ENCODE measurements at regions not wholly inside any gene's neighbourhood (a gene's known extent, or its start where the extent isn't known, plus 50 kb on each side); places are given as distances from the start of the nearest gene placed in this dataset.
"Not testable (repeated sequence)": the region's sequence is repeated elsewhere in the genome, so short reads cannot be mapped to it uniquely, and the experiment has no call there.

DNA sequence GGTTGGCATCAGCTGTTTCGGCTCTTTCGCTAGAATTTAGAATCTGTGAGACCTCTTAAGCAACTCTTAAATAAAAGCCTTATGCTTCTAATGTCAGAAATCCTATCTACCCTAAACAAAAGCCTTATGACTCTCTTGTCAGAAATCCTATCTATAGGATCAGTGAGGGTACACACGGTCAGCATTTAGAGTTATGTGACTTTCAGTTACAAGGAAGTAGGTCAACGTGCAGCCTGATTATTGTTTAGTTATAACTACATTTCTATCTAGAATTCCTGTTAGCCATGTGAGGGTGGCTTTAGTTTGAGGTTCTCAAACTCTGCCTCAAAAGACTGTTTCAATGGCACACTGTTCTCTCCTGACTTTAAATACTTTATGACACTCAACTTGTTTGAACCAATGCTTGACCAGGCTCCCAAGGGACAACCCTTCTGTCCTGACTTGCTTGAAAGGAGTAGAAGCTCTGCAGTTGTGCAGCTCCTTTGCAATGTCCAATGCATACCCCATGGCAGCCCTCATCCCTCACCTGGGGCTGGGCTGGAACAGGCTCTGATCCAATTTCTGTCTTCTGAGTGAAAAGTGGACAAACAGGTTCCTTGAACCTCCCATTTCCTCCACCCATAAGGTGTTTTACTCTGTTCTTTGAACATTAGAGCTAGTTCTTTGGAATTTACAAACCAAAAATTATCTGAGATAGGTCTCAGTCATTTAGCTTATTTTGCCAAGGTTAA, 251.6 kb upstream of the PIK3R1 start:
- Mint-ChIP-seq H3K36me3 (no peaks in the 10 kb centered on the region), H3K9me3 (no peaks in the 10 kb centered on the region), H3K27ac (no peak overlapping the region)
- ATAC-seq (no peak), DNase-seq (ENCODE audit: low spot score in 2 of 2) (no peak)

DNA sequence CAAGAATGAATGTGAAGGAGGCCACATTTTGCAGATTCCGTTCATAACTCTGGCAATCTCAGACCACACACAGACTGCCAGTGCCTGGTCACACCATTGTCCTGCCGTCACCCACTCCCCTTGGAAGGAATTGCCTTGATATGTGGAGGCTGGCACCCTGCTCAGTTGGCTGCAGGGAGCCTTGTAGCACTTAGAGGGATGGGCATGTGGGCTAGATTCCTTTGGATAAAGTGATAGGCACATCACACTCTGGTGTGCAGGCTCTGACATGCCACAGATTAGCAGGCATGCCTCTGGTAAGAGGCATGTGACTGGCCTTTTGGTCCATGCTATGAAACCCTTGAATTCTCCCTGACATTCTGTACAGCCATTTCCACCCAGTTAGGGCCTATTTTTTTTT, 254.6 kb upstream of the PIK3R1 start:
- no peaks in the 10 kb centered on the region for H3K36me3 Mint-ChIP-seq
- no peak overlapping the region for H3K27ac Mint-ChIP-seq
- ATAC-seq (no peak), DNase-seq (ENCODE audit: low spot score in 2 of 2) (no peak)
- H3K9me3 Mint-ChIP-seq = no peaks in the 10 kb centered on the region

DNA sequence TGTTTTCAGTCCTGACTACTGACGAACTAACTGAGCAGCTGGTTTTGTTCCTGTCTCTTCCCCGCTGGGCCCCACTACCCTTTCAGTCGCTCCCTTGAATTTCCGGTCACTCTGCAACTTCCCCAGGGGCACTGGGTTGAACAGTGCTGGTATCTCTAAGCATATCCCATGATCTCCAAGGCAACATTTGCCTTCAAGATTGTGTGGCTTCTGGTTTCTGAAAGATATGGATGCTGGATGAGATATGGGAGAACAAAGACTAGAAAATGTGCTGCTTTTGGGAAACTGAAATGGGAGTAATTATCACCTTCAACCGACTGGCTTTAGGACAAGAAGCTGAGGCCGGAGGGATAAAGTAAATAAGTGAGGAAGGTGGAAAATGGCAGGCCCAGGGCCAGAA, 258.2 kb upstream of the PIK3R1 start:
- ATAC-seq (no peak), DNase-seq (ENCODE audit: low spot score in 2 of 2) (no peak)
- Mint-ChIP-seq H3K36me3 (no peaks in the 10 kb centered on the region), H3K9me3 (no peaks in the 10 kb centered on the region), H3K27ac (no peak overlapping the region)

DNA sequence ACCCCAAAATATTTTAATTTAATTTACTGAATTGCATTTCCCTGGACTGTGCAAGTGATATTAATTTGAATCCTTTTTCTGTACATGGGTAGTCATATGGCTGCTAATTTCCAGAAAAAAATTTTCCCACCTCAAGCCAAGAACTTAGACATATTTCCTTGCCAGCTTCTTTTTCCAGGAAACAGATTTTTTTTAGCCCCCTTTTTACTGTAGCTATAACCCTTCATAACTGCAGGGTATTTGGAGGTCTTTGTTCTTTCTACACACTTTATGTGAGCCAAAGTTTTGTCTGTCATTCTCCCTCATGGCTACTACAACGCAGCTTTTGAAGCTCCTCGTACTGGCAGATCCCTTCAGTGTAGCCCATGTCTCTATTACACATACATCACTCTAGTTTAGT, 261.2 kb upstream of the PIK3R1 start:
- DNase-seq (ENCODE audit: low spot score in 2 of 2) = no peak
- Mint-ChIP-seq H3K36me3 (no peaks in the 10 kb centered on the region), H3K9me3 (no peaks in the 10 kb centered on the region), H3K27ac (no peak overlapping the region)
- no peak for ATAC-seq

DNA sequence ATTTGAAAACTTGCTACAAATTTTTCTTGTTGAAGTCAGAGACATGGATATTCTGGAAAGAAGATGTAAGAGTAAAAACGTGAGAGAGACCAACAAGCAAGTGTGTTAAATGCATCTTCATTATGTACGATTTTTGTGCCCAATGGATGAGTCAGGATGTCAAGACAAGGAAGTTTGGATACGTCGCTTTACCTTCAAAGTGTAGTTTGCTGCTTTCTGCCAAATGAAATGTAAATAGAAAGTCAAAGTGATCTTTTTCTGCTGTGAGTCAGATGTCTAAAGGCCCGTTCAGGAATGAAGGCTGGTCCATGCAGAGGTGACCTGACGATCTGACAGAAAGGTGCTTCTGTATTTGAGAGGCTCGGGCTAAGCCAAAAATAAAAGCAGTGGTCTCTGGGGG, 273.1 kb upstream of the PIK3R1 start:
- ATAC-seq (no peak), DNase-seq (ENCODE audit: low spot score in 2 of 2) (no peak)
- H3K9me3 Mint-ChIP-seq = no peaks in the 10 kb centered on the region
- H3K36me3 Mint-ChIP-seq = no peaks in the 10 kb centered on the region
- no peak overlapping the region for H3K27ac Mint-ChIP-seq

DNA sequence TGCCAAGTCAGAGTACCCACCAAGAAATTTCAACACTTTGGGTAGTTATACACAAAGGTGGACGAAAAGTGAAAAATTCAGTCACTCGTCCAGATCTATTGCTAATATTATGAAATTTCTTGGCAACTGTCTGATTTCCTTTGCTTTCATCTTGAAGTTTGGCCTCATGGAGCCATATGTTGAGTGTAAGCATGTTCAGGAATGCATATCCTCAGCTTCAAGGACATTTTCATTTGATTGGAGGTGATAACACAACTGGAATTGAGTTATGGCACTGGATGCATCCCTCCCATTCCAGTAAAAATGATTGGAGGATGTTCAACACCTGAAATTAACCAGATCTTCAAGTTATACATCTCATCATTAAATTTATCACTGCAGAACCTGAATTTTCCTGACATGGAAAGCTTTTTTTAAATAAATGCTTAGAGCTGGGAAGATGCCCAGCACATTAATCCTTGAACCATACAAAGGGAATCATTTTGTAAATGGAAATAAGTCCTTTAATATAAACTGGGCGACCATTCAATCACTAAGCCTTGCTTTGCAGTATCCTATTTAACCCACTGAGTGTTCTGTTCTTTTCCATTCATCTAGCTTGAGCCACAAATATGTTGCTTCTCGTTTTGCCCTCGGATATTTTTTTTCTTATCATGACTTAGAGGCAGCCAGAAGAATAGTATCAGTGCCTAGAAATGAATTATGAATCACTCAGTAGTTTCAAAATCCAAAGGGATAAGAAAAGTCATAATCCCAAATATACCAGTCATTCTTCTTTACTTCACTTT, 273.7 kb upstream of the PIK3R1 start:
- H3K27ac Mint-ChIP-seq = no peak overlapping the region
- H3K9me3 Mint-ChIP-seq = no peaks in the 10 kb centered on the region
- ATAC-seq (no peak), DNase-seq (ENCODE audit: low spot score in 2 of 2) (no peak)
- H3K36me3 Mint-ChIP-seq = no peaks in the 10 kb centered on the region

DNA sequence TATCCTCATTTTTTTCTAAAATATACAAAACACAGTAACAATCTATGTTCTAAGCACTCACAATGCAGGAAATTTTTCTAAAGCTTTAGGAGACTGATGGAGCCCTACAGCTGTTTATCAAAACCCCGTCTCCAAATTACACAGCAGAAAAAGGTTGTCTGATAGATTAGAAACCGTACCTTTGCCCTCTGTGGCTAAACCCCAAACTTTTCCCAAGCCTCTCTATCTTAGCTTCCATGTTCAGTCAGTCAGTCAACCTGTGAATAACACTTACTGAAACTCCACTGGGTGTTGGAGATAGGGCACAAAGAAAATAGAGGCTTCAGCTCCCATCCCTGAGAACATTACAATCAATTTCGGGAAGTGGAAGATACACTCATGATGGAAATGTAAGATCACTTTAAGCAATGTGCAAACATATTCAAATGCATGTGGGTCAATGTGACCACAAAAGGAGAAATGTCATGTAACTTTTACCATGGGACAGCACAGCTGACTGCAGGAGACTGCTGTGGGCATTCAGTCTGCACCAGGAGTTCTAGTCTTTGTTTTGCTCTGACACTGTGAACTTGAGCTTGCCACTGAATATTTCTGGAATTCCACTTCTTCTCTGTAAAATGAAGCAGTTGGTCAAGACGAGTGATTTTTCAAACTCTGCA, 279.5 kb upstream of the PIK3R1 start:
- H3K27ac Mint-ChIP-seq = no peak overlapping the region
- ATAC-seq = no peak
- no peak for DNase-seq (ENCODE audit: low spot score in 2 of 2)
- no peaks in the 10 kb centered on the region for H3K36me3 Mint-ChIP-seq
- H3K9me3 Mint-ChIP-seq = peaks cover 0 to 4% of the 10 kb centered on the region in 2 donors

DNA sequence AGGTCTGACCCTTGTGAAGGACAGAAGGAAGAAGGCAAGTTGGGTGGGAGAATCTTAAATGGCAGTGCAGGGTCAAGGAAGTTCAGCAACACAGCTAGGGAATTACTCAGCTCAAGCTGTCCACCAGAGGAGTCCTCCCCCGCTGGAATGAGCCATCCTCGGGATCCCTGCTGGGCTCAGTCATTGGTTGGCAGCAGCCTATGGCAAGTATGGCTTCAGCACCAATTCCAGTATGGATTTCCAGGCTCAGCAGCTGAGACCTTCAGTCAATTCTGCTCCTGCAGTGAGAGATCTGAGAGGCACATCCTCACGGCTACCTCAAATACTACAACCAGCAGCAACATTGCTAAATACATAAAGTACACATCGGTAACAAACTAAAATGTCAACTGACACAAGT, 280.6 kb upstream of the PIK3R1 start:
- Mint-ChIP-seq H3K9me3 (peaks cover 0 to 4% of the 10 kb centered on the region in 2 donors), H3K27ac (no peak overlapping the region), H3K36me3 (no peaks in the 10 kb centered on the region)
- ATAC-seq = no peak
- no peak for DNase-seq (ENCODE audit: low spot score in 2 of 2)

DNA sequence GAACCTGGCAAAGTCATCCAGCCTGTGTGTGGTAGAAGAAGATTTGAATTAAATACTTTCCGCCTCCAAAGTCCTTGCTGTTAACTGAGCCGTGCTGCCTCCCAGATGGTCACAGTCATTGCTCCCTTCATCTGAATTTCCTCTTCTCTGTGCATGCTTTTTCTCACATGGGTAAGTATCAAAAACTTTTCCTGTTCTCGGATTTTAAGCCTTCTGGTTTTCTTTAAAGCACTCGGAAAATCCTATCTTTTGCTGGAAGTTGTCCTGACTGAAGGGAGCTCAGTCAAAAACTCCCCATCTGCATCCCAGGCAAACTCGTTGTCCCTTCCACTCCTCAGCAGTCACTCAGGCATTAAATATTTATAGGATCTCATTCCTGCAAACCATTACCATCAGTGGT, 290.0 kb upstream of the PIK3R1 start:
- DNase-seq (ENCODE audit: low spot score in 2 of 2) (no peak), ATAC-seq (no peak)
- no peak overlapping the region for H3K27ac Mint-ChIP-seq
- no peaks in the 10 kb centered on the region for H3K9me3 Mint-ChIP-seq
- H3K36me3 Mint-ChIP-seq = no peaks in the 10 kb centered on the region

DNA sequence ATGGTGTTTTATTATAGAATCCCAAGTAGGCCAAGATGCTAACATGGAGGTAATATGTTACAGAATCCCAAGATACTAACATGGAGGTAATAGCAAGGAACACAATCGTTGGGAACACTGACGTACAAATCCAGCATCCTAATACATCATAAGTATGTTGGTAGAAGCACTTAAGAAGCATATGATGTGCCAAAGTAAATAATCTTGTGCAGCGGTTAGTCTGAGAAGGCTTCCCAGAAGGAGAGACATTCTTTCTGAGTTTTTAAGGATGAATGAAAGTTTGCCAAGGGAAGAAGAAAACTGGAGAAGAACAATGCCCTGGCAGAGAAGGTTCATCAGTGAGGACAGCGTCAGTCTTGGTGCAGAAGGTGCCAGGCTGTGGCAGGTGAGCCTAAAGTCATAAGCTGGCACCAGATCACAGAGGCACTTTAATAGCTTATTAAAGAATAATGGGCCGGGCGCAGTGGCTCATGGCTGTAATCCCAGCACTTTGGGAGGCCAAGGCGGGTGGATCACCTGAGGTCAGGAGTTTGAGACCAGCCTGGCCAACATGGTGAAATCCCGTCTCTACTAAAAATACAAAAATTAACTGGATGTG, 294.5 kb upstream of the PIK3R1 start:
- Mint-ChIP-seq H3K36me3 (peaks cover 4% of the 10 kb centered on the region in 2 donors), H3K9me3 (peaks cover 0 to 6% of the 10 kb centered on the region in 2 donors), H3K27ac (no peak overlapping the region)
- DNase-seq (ENCODE audit: low spot score in 2 of 2) (no peak), ATAC-seq (no peak)

DNA sequence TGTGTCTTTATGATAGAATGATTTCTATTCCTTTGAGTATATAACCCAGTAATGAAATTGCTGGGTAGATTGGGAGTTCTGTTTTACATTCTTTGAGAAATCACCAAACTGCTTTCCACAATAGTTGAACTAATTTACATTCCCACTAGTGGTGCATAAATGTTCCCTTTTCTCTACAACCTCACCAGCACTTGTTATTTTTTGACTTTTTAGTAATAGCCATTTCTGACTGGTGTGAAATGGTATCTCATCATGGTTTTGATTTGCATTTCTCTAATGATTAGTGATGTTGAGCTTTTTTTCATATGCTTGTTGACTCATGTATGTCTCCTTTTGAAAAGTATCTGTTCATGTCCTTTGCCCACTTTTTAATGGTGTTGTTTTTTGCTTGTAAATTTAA, 296.0 kb upstream of the PIK3R1 start:
- not testable (repeated sequence) for H3K36me3 Mint-ChIP-seq; ATAC-seq; H3K9me3 Mint-ChIP-seq; H3K27ac Mint-ChIP-seq; DNase-seq (ENCODE audit: low spot score in 2 of 2)

DNA sequence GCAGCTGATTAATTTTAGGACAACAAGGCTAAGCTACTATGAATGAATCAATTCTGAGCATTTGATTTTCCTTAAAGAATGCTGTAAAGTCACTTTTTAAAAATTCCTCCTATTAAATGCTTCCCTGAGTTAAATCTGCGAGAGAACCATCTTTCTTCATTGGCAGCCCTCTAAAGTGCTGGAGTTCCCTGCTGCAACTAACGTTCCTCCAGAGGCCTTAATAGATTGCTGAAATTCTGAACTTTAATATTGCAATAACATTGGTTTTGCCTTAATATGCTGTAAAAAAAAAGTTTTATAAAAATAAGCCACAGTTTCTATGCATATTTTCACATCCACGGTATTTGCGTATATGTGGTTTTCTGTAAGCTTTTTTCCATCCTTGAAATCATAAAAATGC, 298.0 kb upstream of the PIK3R1 start:
- DNase-seq (ENCODE audit: low spot score in 2 of 2) (no peak), ATAC-seq (no peak)
- Mint-ChIP-seq H3K36me3 (peaks cover 4% of the 10 kb centered on the region in 2 donors), H3K27ac (no peak overlapping the region), H3K9me3 (peaks cover 0 to 6% of the 10 kb centered on the region in 2 donors)

DNA sequence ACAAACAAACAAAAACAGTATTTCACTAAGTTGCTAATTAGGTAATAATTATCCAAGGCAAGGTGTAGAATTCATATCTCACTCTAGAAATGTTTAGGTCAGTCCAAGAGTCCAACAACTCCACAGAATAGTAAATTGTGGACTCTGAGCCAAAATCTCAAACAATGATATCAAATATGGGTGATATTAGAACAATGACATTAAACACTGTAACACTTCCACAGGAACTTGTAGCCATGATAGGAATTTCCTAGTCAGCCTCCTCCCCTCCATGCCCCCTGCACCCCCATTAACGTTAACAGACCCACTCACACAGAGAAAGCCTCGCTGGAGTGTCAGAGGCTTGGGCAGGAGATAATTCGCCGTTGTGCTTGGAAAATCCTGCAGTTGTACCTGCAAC, 305.0 kb upstream of the PIK3R1 start:
- ATAC-seq = no peak

DNA sequence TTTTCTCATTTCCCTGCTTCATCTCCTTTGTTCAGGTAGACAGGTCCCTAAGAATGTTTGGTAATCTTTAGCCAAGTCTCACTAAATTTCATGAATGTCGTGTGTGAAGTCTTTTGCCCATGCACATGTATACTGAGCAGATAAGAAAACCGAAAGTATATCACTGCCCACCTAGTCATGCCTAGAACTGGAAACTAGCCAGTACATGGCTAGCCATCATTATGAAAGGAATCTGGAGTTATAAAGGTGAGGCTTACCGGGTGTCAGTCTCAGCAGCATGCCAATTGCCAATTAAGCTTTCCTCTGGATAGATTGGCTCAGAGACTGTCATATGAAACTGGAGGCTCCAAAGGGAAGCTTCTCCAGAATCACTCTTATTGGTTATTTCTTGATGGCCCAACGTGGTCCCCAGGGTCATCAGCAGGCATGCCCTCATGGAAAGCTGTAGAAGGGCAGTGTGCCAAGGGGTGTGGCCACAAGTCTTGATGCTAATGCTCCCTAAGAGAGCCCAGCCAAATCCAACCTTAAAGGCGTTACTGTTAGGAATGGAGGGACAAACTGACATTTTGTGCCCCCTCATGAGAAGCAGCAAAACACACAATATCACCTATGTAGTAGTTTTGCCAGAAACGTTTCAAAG, 307.3 kb upstream of the PIK3R1 start:
- no peak overlapping the region for H3K27ac Mint-ChIP-seq
- ATAC-seq = no peak

More for the DNA sequence above, 305.0 kb upstream of the PIK3R1 start:
- no peaks in the 10 kb centered on the region for H3K9me3 Mint-ChIP-seq
- no peak overlapping the region for H3K27ac Mint-ChIP-seq
- DNase-seq (ENCODE audit: low spot score in 2 of 2) = no peak
- H3K36me3 Mint-ChIP-seq = no peaks in the 10 kb centered on the region

DNA sequence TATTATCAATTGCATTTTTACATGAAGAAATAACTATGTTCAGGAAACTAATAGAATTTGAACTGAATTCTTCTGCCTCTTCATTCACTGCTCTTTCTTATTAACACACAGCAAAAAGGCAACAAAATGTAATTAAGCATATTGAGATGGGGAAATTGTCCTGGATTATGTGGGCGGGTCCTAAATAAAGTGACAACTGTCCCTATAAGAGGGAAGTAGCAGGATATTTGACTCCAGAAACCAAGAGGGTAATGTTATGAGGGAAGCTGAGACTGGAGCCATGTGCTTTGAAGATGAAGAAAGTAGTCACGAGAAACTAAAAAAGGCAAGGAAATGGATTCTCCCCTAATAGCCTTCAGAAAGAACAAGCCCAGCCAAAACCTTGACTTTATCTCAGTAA, 311.2 kb upstream of the PIK3R1 start:
- no peak overlapping the region for H3K27ac Mint-ChIP-seq
- DNase-seq (ENCODE audit: low spot score in 2 of 2) (no peak), ATAC-seq (no peak)
- no peaks in the 10 kb centered on the region for H3K9me3 Mint-ChIP-seq
- no peaks in the 10 kb centered on the region for H3K36me3 Mint-ChIP-seq

More for the DNA sequence above, 307.3 kb upstream of the PIK3R1 start:
- Mint-ChIP-seq H3K9me3 (no peaks in the 10 kb centered on the region), H3K36me3 (no peaks in the 10 kb centered on the region)
- DNase-seq (ENCODE audit: low spot score in 2 of 2) = no peak

DNA sequence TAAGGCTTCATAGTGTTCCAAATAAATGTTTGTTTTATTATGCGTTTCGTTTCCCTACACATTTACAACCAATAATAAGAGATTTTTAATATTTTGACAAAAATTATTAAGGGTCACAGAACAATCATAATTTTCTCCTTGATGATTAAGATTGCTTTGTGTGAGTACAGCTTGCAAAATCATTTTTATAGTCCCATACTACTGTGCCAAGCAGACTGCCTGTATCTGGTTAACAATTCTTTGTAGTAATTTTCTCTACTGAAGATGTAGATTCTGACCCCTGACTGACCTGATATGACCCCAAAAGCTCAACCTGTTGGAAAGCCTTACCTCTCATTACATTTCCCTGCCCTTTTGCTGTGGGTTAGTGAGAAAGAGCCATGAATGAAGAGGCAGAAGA, 311.9 kb upstream of the PIK3R1 start:
- H3K27ac Mint-ChIP-seq = no peak overlapping the region
- DNase-seq (ENCODE audit: low spot score in 2 of 2) (no peak), ATAC-seq (no peak)
- H3K36me3 Mint-ChIP-seq = no peaks in the 10 kb centered on the region
- H3K9me3 Mint-ChIP-seq = no peaks in the 10 kb centered on the region

DNA sequence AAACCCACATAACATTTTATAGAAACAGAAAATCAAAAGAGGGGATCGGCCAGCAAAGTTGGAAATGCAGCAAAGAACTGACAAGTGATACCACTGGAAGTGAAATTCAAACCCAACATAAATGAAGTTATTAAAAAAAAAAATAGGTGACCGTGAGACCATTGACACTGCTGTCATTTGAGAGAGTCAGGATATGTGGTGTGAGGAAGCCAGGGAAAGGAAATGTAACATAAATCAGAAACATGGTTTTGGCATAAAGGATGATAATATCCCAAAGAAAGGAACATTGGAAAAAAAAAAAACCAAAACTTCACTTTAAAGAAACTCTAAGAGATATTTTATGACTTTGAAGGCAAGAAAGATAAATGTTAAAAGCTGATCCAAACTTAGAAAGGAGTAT, 312.4 kb upstream of the PIK3R1 start:
- no peak for DNase-seq (ENCODE audit: low spot score in 2 of 2)
- Mint-ChIP-seq H3K27ac (no peak overlapping the region), H3K9me3 (no peaks in the 10 kb centered on the region), H3K36me3 (no peaks in the 10 kb centered on the region)
- no peak for ATAC-seq

Data from activated naive CD4-positive, alpha-beta T cell treated with anti-CD3 and anti-CD28 coated beads, Interleukin-2, amount 50 U/mL, for 72 hours (primary cell).